Cerebellar nuclear complex (tissue), 1 donor: ENCODE measurements at regions not wholly inside any gene's neighbourhood (a gene's known extent, or its start where the extent isn't known, plus 50 kb on each side); places are given as distances from the start of the nearest gene placed in this dataset.

Experiments used
- DNase-seq, 2 experiments: peaks; one replicate each; lab custom pipeline; 2025; lab: John Stamatoyannopoulos, UW

DNA sequence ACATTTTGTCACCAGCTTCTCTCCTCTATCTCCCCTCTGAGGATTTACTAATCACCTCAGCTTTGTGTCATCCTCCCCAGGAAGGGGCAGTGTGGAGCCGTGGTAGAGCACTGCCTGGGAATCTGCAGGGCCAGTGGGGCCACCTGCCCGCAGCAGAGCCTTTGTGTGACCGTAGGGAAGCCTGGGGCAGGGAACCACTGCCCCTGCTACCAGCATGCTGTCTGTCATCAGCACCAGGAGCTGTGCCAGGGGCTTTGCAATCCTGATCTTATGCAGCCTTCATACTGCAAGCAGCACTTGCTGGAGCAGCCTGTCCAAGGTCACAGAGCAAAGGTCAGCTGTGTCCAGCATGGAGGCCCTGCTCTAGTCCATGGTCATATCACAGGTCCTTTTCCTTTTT is 170.2 kb upstream of the IL12A start:
- no peak for DNase-seq

DNA sequence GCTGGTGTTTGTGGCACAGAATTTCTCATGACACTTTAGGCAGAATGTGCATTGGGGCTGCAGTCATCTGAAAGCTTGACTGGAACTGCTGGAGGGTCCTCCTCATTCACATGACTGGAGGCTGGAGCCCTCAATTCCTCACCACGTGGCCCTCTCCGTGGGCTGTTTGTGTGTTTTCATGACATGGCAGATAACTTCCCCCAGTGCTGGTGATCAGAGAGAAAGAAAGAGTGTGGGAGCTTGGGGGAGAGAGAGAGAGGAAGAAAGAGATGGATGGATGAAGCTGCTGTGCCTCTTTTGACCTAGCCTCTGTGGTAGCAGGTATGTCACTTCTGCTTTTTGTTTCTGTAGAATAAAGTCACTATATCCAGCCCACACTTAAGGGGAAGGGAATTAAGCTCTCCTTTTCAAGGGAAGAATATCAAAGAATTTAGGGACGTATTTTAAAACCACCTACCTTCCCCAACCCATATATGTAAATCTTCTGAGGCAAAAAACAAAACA is 169.6 kb upstream of the IL12A start:
- no peak for DNase-seq

DNA sequence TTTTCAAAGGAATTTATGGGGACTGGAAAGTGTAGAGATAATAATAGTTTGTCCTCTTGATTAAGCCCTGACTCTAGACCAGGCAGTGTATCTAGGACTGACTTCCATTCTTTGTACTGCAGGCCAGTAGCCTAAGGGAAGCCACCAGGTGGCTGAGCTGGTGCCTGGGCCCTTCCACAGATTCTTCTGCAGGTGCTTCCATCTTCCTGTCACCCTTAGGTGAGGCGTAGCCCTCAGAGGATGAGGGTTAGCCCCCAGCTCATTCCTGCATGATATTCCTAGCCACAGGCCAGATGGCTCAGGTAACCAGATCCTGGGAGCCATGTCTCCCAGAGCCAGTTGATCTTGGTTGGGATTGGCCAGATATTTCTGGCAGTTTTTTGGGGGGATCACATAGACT is 169.0 kb upstream of the IL12A start:
- no peak for DNase-seq

DNA sequence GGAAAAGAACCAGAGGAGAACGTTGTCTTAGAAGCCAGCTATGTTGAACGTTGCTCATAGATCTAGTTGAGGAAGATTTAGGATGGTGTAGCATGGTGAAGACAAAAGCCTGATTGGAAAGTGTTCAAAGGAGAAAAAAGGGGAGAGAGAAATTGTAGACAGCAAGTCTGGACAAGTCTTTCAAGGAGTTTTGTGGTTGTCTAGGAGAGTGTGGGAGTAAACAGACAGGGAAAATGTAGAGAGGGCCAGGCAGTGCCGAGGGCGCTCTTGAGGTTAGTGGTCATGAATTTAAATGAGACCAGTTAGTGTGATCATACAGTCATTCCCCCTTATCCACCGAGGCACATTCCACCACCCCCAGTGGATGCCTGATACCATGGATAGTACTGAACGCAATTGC is 167.5 kb upstream of the IL12A start:
- DNase-seq, result no peak

GRCh38 chr3:159821736-159822135 is 166.9 kb upstream of the IL12A start:
- no peak for DNase-seq

DNA sequence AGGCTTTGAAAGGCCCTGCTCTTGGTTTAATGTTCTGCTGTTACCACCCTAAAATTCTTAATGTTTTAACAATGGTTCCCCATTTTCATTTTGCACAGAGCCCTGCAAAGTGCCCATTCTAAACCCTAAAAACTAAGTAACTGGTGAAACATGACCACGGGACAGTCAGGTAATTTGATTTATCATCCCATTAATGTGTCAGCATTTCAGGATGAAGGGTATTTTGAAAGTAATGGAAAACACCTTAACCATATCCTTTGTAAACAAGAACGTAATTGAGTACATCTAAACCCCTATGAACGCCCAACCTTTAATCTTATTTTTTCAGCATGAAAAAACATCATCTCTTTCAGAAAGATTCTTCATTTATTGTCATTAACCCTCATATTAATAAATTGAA is 164.9 kb upstream of the IL12A start:
- no peak for DNase-seq

DNA sequence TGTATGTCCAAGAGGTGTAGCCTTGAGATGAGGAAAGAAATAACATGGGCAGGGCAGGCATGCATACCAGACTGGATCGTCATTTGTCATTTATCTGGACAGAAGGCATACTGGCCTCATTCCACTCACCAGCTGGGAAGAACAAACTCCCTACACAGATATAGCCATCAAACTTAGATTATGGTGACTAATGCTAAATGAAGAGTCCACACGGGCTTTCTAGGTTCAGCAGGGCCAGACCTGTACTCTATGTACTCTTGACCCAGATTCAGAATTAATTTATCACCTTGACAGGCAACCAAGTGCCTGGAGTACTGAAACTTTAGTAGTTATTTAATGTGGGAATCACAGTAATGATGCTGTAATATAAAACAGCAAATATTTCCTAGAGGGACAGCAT is 164.3 kb upstream of the IL12A start:
- no peak for DNase-seq

- no peak for DNase-seq
Measured at GRCh38 chr3:159825216-159825854, 163.3 kb upstream of the IL12A start.

DNA sequence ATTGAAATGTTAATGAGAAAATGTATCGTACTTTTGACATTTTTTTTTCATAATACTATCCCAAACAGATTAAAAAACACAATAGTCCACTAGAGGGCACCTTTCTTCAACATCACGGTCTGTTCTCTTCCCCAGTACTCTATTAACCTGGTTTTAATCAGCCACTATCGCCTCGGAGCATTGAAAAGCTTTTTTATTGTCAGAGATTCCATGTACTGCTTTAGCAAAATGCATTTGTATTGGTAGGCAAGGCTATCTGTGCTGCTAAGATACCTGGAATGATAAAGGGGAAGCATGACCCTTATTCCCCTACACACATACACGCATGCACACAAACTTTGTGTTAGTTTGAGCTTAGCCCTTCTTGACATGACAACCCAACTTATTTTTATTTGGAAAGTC is 160.1 kb upstream of the IL12A start:
- no peak for DNase-seq

DNA sequence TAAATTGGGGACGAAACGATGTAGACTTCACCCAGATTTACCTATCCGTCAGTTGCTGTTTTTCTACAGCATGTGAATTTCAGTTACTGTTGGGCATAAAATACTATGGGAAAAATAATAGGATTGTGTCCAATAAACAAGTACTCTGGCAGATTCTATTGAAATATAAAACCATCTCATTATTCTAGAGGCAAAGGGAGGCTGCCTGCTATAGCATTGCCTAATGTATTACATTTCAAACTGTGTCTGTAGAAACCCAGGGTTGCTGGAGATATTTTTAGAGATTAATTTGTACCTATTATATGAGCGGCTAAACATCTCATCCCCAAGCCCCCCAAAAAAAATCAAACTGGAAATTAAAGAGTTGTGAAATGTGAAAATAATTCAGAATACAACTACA is 159.6 kb upstream of the IL12A start:
- no peak for DNase-seq

DNA sequence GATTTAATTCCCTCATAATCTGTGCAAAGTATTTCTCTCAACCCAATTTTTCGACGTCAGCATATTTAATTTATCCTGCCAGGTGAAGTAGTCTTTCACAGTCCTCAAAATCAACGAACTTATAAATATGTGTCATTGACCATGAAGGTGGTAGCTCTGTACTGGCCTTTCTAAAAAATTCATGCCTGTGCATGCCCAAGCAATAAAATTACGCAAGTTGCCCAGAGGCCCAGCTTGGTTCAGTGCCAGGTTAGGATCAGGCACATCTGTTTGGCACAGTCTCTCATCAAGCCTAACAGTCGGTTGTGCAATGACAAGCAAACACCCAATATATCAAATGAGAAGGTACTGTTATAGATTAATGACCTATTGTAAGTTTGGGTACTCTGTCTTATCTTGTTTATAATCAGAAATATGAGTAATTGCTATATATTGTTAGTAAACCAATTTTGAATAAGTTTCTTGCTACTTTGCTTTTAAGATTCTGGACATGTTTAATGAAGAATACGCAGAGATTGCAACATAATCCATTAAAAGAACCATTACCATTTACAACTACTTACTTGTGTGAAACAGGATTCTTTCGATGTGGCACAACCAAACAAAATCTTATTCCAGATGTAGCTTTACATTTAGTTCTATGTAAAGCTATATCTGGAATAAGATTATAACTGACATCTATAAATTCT is 159.0 kb upstream of the IL12A start:
- DNase-seq, result no peak

DNA sequence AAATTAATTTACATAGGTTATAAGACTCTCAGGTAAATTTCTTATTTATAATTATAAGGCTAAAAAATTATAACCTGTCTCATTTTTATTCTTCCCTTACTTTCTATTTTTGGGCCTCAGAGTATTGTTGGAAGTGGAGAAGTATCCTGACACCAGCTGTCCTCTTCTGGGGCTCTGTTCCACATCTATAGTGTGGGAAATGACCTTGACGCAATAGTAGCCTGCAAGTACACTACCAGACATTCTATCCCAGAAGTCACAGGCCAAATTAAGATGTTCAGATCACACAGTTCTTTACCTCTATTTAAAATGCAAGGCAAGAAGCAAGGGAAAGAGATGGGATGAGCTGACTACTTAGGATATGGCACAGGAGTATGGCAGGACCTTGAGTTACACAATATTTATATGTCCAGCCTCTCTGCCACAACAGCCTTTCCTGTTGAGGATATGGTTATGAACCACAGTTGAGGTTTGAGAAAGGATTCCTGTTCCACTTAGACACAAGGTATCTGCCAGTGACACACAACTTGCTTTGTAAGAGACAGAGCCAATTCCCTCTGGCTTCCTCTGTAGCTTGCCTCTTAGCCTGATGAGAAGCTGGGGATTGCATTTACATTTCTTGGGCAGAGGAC is 158.0 kb upstream of the IL12A start:
- DNase-seq, result no peak

DNA sequence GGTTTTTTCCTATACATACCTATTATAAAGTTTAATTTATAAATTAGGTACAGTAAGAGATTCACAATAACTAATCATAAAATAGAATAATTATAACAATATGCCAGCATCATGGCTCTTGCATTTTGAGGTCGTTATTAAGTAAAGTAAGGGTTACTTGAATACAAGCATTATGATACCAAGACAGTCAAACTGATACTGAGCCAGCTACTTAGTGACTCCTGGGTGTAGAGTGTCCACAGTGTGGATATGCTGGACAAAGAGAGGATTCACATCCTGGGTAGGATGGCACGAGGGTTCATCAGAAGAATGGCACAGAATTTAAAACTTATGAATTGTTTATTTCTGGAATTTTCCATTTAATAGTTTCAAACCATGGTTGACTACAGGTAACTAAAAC is 157.2 kb upstream of the IL12A start:
- DNase-seq, result no peak

- no peak for DNase-seq
Measured at GRCh38 chr3:159832024-159832423, 156.6 kb upstream of the IL12A start.

DNA sequence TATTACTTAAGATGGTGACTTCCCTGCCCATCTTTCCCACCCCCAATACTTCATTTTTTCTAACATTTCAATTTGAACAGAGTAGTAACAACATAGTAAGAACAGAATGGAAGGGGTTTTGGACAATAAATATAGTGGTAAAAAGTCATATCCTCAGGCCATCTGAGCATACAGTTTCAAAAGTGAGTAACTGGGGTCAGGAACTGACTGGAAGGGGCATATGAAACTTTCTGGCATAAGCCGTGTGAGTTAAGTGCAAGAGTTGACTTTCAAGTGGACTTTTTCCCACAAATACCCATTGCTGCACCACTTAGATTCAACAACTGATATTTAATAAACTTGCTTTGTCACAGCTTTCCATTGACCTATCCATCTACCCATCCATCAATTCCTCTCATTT is 153.5 kb upstream of the IL12A start:
- no peak for DNase-seq

GRCh38 chr3:159837725-159838124 is 150.9 kb upstream of the IL12A start:
- no peak for DNase-seq

GRCh38 chr3:159838938-159839337 is 149.7 kb upstream of the IL12A start:
- DNase-seq, result no peak

GRCh38 chr3:159839561-159840379 is 148.9 kb upstream of the IL12A start, which contains the start of gene SCHIP1:
Gene SCHIP1 (plus strand): TSS chr3:159839861.
- DNase-seq, result peak; percentile 60 to 61

DNA sequence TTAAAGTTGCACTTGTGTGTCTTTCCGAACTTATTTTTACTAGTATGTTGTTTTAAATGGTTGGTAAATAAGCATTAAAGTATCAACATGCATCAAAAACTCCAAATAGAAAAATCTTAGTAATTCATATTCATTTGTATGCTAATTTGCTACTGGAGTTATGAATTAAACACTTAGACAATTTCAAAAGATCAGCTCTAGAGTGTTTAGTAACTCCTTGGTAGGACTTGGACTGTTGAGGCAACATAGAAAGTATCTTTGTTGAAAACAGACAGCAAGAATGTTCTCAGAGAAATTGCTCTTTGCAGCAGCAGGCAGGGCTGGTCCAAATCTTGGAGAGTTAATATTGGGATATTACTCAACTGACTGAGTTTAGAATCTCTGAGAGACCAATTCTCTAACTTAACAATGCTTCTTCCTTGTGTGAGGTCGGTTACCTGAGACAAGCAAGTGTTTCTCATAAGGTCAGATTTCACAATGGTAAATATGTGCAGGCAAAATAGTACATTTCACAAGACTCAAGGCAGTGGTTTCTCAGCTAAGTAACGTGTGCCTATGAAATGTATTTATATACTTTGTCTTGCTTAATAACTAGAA is 147.8 kb upstream of the IL12A start:
- DNase-seq, result no peak

DNA sequence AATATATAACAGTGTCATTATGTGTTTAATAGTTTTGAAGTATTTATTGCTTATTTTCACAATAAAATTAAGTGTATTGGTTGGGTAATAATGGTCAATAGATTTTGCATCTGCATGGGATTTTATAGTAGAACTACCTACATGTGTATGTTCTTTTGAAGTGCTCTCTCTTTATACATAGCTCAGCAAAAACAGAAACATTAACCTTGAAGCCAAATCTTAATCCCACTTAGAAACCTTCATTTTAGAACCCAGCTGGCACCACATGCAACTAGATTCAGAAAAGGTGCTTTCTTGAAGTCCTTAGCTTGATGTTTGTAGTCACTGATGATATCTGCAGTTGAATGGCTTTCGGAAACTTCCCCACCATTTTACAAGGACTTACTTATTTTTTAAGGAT is 146.9 kb upstream of the IL12A start:
- no peak for DNase-seq

DNA sequence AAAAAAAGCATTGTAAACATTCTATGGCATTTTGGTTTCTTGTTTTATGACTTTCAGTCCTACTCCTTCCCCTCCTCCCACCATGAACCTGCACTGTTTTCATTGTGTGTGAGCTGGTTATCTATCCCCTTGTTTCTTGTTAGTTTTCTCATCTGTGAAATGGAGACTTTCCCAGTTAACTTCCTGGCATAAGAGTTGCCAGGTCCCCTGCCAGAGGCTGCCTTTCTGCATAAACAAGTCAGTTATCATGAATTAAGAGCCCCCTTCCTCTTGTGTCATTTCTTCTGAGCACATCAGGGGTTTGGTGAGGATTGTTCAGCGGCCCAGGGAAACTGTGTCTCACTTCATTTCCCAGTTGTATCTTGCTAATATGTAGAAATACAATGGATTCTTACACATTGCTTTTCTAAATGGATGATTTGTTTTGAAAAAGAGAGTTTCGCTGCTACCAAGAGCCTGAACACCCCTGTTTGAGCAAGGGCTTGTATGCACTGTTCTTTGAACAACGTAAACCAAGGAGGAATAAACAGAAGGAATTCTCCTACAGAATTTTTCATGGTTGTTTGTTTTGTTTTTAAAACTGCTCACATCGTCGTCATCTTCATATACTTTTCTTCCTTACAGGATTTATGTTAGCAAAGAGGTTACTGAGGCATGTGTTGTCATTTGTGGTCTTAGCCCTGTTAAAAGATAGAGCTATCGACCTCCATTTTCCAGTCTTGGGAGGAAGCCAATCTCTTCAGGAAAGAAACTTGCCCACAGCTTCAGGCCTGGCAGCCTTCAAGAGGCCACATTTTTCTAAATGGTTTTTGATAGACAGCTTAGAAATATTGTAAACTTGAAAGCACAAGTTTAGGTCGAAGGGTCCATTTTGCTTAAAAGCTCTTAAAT is 144.6 kb upstream of the IL12A start:
- DNase-seq, result no peak
